CD8-positive, alpha-beta memory T cell (primary cell): ENCODE measurements at regions not wholly inside any gene's neighbourhood (a gene's known extent, or its start where the extent isn't known, plus 50 kb on each side); places are given as distances from the start of the nearest gene placed in this dataset.

Experiments used
- CTCF ChIA-PET: fragments of 350-600 bp; sonication (Branson Sonifier 250); formaldehyde crosslinking; loops from one replicate; lab custom pipeline; 2021; ENCODE audit warnings: antibody characterized with exemption; lab: Charles Lee
- POLR2A ChIA-PET: fragments of 350-600 bp; sonication (Branson Sonifier 250); formaldehyde crosslinking; loops from one replicate; lab custom pipeline; 2021; ENCODE audit warnings: antibody characterized with exemption; lab: Charles Lee
- DNase-seq, 5 donors: peaks; one replicate each; pipeline versions ENCODE4 v3.0.0 to v3.0.0-alpha.2; 2020 to 2022; ENCODE audit warnings: mixed read lengths in 1 of 5
- H3K27ac ChIP-seq: one replicate; pipeline ENCODE4 v1.7.0; 2013; ENCODE audit warnings: low read depth, mild to moderate bottlenecking, low read length, moderate library complexity
- H3K27me3 ChIP-seq: 2 replicates; pipeline ENCODE4 v1.7.0; 2013; ENCODE audit warnings: low read length, mild to moderate bottlenecking; ENCODE audit not compliant: insufficient read depth, poor library complexity, severe bottlenecking
- H3K36me3 ChIP-seq: 2 replicates; pipeline ENCODE4 v1.7.0; 2013; ENCODE audit warnings: mild to moderate bottlenecking, low read length, moderate library complexity; ENCODE audit not compliant: insufficient read depth
- H3K4me1 ChIP-seq: 2 replicates; pipeline ENCODE4 v1.7.0; 2013; ENCODE audit warnings: mild to moderate bottlenecking, low read length, moderate library complexity; ENCODE audit not compliant: insufficient read depth
- H3K4me3 ChIP-seq: 2 replicates; pipeline ENCODE4 v1.7.0; 2013; ENCODE audit warnings: mild to moderate bottlenecking, low read length
- H3K9me3 ChIP-seq: 2 replicates; pipeline ENCODE4 v1.7.0; 2013; ENCODE audit warnings: mild to moderate bottlenecking, low read length
- H3K27ac Mint-ChIP-seq, 8 donors: one replicate each; pipeline ENCODE4 v1.8.0; 2020 to 2021; ENCODE audit warnings: mixed read lengths in 8 of 8, mild to moderate bottlenecking in 6 of 8, inconsistent platforms in 3 of 8, moderate library complexity in 3 of 8
- H3K27me3 Mint-ChIP-seq, 2 donors: one replicate each; pipeline ENCODE4 v1.8.0; 2020 to 2021; ENCODE audit warnings: mixed read lengths in 2 of 2, mild to moderate bottlenecking in 1 of 2, moderate library complexity in 1 of 2
- H3K36me3 Mint-ChIP-seq, 3 donors: one replicate each; pipeline ENCODE4 v1.8.0; 2020 to 2021; ENCODE audit warnings: mixed read lengths in 3 of 3, inconsistent platforms in 1 of 3, mild to moderate bottlenecking in 1 of 3
- H3K4me1 Mint-ChIP-seq, 3 donors: one replicate each; pipeline ENCODE4 v1.8.0; 2020 to 2021; ENCODE audit warnings: mixed read lengths in 3 of 3, inconsistent platforms in 1 of 3, mild to moderate bottlenecking in 1 of 3
- H3K4me3 Mint-ChIP-seq, 7 donors: one replicate each; pipeline ENCODE4 v1.8.0; 2020 to 2021; ENCODE audit warnings: mixed read lengths in 7 of 7, mild to moderate bottlenecking in 6 of 7, moderate library complexity in 4 of 7, inconsistent platforms in 2 of 7
- H3K9me3 Mint-ChIP-seq, 5 donors: one replicate each; pipeline ENCODE4 v1.8.0; 2020 to 2022; ENCODE audit warnings: mixed read lengths in 5 of 5, mild to moderate bottlenecking in 3 of 5, moderate library complexity in 2 of 5, inconsistent platforms in 1 of 5

- Histone ChIP-seq H3K9me3 (no peaks in the 10 kb centered on the region), H3K27ac (no peak overlapping the region), H3K4me3 (no peak overlapping the region), H3K4me1 (no peaks in the 10 kb centered on the region), H3K36me3 (no peaks in the 10 kb centered on the region), H3K27me3 (no peaks in the 10 kb centered on the region)
- Mint-ChIP-seq H3K27ac (no peak overlapping the region), H3K4me3 (no peak overlapping the region), H3K9me3 (peaks cover 0 to 7% (median under 1%) of the 10 kb centered on the region in 5 donors), H3K4me1 (no peaks in the 10 kb centered on the region), H3K27me3 (peaks cover 0 to 10% of the 10 kb centered on the region in 2 donors), H3K36me3 (no peaks in the 10 kb centered on the region)
- CTCF ChIA-PET = no interaction called here
- POLR2A ChIA-PET = no interaction called here
- DNase-seq = no peak
Observed at GRCh38 chr11:81707881-81708280, 1025.8 kb downstream of the FAM181B start.

- ChIA-PET POLR2A (no interaction called here), CTCF (no interaction called here)
- H3K27me3 ChIP-seq = no peaks in the 10 kb centered on the region
- Mint-ChIP-seq H3K36me3 (no peaks in the 10 kb centered on the region), H3K9me3 (peaks cover 6 to 15% (median 12%) of the 10 kb centered on the region in 5 donors), H3K4me3 (no peak overlapping the region), H3K27ac (no peak overlapping the region), H3K27me3 (peaks cover 0 to 10% of the 10 kb centered on the region in 2 donors), H3K4me1 (no peaks in the 10 kb centered on the region)
- H3K4me3 ChIP-seq = no peak overlapping the region
- DNase-seq = no peak
- no peaks in the 10 kb centered on the region for H3K36me3 ChIP-seq
- no peaks in the 10 kb centered on the region for H3K9me3 ChIP-seq
- no peak overlapping the region for H3K27ac ChIP-seq
- no peaks in the 10 kb centered on the region for H3K4me1 ChIP-seq
Observed at GRCh38 chr11:81705283-81705682, 1028.4 kb downstream of the FAM181B start.

GRCh38 chr11:81700076-81700475 is 1033.6 kb downstream of the FAM181B start:
- Mint-ChIP-seq H3K4me3 (no peak overlapping the region), H3K36me3 (peaks cover 0 to 5% (median 0%) of the 10 kb centered on the region in 3 donors)
- POLR2A ChIA-PET = no interaction called here

GRCh38 chr11:81687057-81687456 is 1046.6 kb downstream of the FAM181B start:
- H3K36me3 ChIP-seq = no peaks in the 10 kb centered on the region
- no peaks in the 10 kb centered on the region for H3K27me3 ChIP-seq
- no peaks in the 10 kb centered on the region for H3K36me3 Mint-ChIP-seq
- H3K4me3 ChIP-seq = no peak overlapping the region
- H3K27ac Mint-ChIP-seq = no peak overlapping the region
- ChIA-PET CTCF (no interaction called here), POLR2A (no interaction called here)
- H3K9me3 Mint-ChIP-seq = no peaks in the 10 kb centered on the region
- H3K4me1 Mint-ChIP-seq = no peaks in the 10 kb centered on the region
- H3K9me3 ChIP-seq = no peaks in the 10 kb centered on the region
- H3K27ac ChIP-seq = no peak overlapping the region
- H3K4me1 ChIP-seq = no peaks in the 10 kb centered on the region
- no peak overlapping the region for H3K4me3 Mint-ChIP-seq
- no peak for DNase-seq
- H3K27me3 Mint-ChIP-seq = no peaks in the 10 kb centered on the region

More at GRCh38 chr11:81700076-81700475, 1033.6 kb downstream of the FAM181B start:
- Histone ChIP-seq H3K4me3 (no peak overlapping the region), H3K27me3 (no peaks in the 10 kb centered on the region), H3K4me1 (no peaks in the 10 kb centered on the region), H3K9me3 (no peaks in the 10 kb centered on the region), H3K27ac (no peak overlapping the region), H3K36me3 (no peaks in the 10 kb centered on the region)
- Mint-ChIP-seq H3K27ac (no peak overlapping the region), H3K27me3 (no peaks in the 10 kb centered on the region), H3K9me3 (peaks cover 19 to 53% (median 36%) of the 10 kb centered on the region in 5 donors), H3K4me1 (no peaks in the 10 kb centered on the region)
- CTCF ChIA-PET = no interaction called here
- DNase-seq = no peak

GRCh38 chr11:81674211-81674610 is 1059.5 kb downstream of the FAM181B start:
- POLR2A ChIA-PET = no interaction called here
- Mint-ChIP-seq H3K4me1 (no peaks in the 10 kb centered on the region), H3K27ac (no peak overlapping the region), H3K9me3 (peaks cover 0 to 5% (median 2%) of the 10 kb centered on the region in 5 donors), H3K27me3 (peaks cover 0 to 4% of the 10 kb centered on the region in 2 donors), H3K36me3 (no peaks in the 10 kb centered on the region), H3K4me3 (no peak overlapping the region)
- no peaks in the 10 kb centered on the region for H3K36me3 ChIP-seq
- CTCF ChIA-PET = no interaction called here
- no peaks in the 10 kb centered on the region for H3K4me1 ChIP-seq
- no peak overlapping the region for H3K4me3 ChIP-seq
- H3K27me3 ChIP-seq = no peaks in the 10 kb centered on the region
- no peaks in the 10 kb centered on the region for H3K9me3 ChIP-seq
- DNase-seq = no peak
- H3K27ac ChIP-seq = no peak overlapping the region

GRCh38 chr11:81673001-81673400 is 1060.7 kb downstream of the FAM181B start:
- Histone ChIP-seq H3K9me3 (no peaks in the 10 kb centered on the region), H3K36me3 (no peaks in the 10 kb centered on the region), H3K27ac (no peak overlapping the region), H3K27me3 (no peaks in the 10 kb centered on the region), H3K4me1 (no peaks in the 10 kb centered on the region), H3K4me3 (no peak overlapping the region)
- Mint-ChIP-seq H3K27me3 (peaks cover 0 to 4% of the 10 kb centered on the region in 2 donors), H3K9me3 (peaks cover 0 to 4% (median 1%) of the 10 kb centered on the region in 5 donors), H3K4me1 (no peaks in the 10 kb centered on the region), H3K36me3 (no peaks in the 10 kb centered on the region), H3K4me3 (no peak overlapping the region), H3K27ac (no peak overlapping the region)
- POLR2A ChIA-PET = no interaction called here
- CTCF ChIA-PET = no interaction called here
- DNase-seq = no peak

GRCh38 chr11:81669935-81670543 is 1063.6 kb downstream of the FAM181B start:
- Mint-ChIP-seq H3K36me3 (no peaks in the 10 kb centered on the region), H3K4me1 (no peaks in the 10 kb centered on the region), H3K27me3 (peaks cover 0 to 2% of the 10 kb centered on the region in 2 donors), H3K9me3 (no peaks in the 10 kb centered on the region), H3K4me3 (no peak overlapping the region), H3K27ac (no peak overlapping the region)
- POLR2A ChIA-PET = no interaction called here
- H3K27me3 ChIP-seq = no peaks in the 10 kb centered on the region
- H3K27ac ChIP-seq = no peak overlapping the region
- CTCF ChIA-PET = interaction anchor here (1.3 kb wide), 1 partner anchor 45 kb away, joined by 3 read pairs; no protein-coding TSS in a partner anchor
- no peaks in the 10 kb centered on the region for H3K4me1 ChIP-seq
- no peaks in the 10 kb centered on the region for H3K36me3 ChIP-seq
- DNase-seq = no peak
- no peaks in the 10 kb centered on the region for H3K9me3 ChIP-seq
- H3K4me3 ChIP-seq = no peak overlapping the region

- CTCF ChIA-PET = no interaction called here
- no peak overlapping the region for H3K4me3 ChIP-seq
Observed at GRCh38 chr11:81658722-81659121, 1074.9 kb downstream of the FAM181B start.

More at GRCh38 chr11:81658722-81659121, 1074.9 kb downstream of the FAM181B start:
- Mint-ChIP-seq H3K9me3 (peaks cover 0 to 17% (median 3%) of the 10 kb centered on the region in 5 donors), H3K36me3 (no peaks in the 10 kb centered on the region), H3K4me1 (no peaks in the 10 kb centered on the region), H3K27ac (no peak overlapping the region), H3K4me3 (no peak overlapping the region), H3K27me3 (peaks cover 12 to 18% of the 10 kb centered on the region in 2 donors)
- POLR2A ChIA-PET = no interaction called here
- Histone ChIP-seq H3K27ac (no peak overlapping the region), H3K27me3 (no peaks in the 10 kb centered on the region), H3K4me1 (no peaks in the 10 kb centered on the region), H3K9me3 (no peaks in the 10 kb centered on the region), H3K36me3 (no peaks in the 10 kb centered on the region)
- DNase-seq = peak in 1 of 5 donors; percentile 42
